ENCODE measurements at regions not wholly inside any gene's neighbourhood (a gene's known extent, or its start where the extent isn't known, plus 50 kb on each side); places are given as distances from the start of the nearest gene placed in this dataset.
A peak's percentile ranks its signal among the peaks of the same experiment; 100 is the strongest.
"Not testable (repeated sequence)": the region's sequence is repeated elsewhere in the genome, so short reads cannot be mapped to it uniquely, and the experiment has no call there.

- ATAC-seq; DNase-seq (ENCODE audit: low spot score): not testable (repeated sequence)
These were observed 335.2 kb downstream of the CACNA1B start for GRCh38 chr9:138212811-138213210.

GRCh38 chr9:138213748-138214147 is 336.2 kb downstream of the CACNA1B start:
- peak; percentile 37 for DNase-seq (ENCODE audit: low spot score)
- ATAC-seq, result peak; percentile 35

GRCh38 chr9:138214548-138214947 is 337.0 kb downstream of the CACNA1B start:
- peak; percentile 29 for DNase-seq (ENCODE audit: low spot score)
- not testable (repeated sequence) for ATAC-seq

DNA sequence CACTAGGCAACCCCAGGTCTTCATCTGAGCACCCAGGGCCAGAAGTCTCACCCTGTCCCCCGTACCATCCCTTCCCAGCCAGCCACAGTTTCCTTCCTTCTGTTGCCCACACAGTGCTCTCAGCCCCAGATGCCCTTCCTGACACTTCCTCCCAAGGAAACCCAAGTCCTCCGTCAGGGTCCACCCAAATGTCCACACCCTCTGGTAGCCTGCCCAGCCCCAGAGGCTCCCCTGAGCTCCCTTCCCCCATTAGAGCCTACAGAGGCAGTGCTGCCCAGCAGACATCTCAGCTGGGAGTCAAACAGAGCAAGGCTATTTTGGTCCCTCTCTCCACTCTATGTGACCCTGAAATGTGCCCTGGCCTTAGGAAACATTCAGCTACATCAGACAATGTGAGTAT is 338.0 kb downstream of the CACNA1B start:
- DNase-seq (ENCODE audit: low spot score), result not testable (repeated sequence)
- peak; percentile 16 for ATAC-seq

DNA sequence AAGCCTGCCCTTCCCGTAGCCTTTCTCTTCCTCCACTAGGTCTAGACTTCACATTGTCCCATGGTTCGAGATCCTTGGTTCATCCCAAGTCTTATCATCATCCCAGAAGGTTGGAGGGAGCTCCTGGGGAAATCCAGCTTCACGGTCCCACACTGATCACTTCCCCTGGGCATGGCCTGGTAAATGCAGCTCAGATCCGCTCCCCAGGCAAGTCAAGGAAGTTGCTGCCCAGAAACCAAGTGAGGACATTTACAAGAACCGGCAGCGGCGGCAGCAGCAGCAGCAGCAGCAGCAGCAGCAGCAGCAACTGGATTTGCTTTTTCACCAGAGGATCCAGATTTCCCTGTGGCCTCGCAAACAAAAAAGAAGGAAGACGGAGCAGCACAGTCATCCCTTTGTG is 339.2 kb downstream of the CACNA1B start:
- peak; percentile 35 for DNase-seq (ENCODE audit: low spot score)
- not testable (repeated sequence) for ATAC-seq

DNA sequence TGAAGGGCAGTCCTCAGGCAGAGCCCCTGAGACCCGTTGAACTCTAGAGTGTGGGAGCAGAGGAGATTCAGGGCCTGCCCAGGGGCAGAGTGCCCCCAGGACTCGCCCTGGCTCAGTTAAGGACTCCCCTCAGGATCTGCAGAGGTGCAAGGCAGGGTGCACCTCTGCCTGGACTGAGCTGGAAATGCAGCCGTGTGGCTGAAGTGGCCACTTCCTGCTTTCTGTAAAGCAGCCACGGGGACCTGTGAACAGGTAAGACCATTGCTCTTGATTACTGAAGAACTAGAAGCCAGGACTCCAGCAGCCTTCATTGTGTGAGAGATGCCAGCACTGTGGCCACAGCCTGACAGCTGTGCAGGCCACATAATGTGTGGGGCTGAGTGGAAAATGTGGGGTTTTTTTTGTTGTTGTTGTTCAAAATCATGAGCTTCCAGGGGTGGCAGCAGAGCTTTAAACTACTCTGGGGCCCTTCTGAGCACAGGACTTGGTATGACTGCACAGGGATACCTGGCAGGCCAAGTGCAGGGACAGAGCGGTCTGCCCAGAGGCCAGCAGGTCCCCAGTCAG is 339.8 kb downstream of the CACNA1B start:
- ATAC-seq (peak; percentile 22), DNase-seq (ENCODE audit: low spot score) (peak; percentile 35)

GRCh38 chr9:138219249-138219648 is 341.7 kb downstream of the CACNA1B start:
- not testable (repeated sequence) for ATAC-seq
- DNase-seq (ENCODE audit: low spot score), result peak; percentile 30

DNA sequence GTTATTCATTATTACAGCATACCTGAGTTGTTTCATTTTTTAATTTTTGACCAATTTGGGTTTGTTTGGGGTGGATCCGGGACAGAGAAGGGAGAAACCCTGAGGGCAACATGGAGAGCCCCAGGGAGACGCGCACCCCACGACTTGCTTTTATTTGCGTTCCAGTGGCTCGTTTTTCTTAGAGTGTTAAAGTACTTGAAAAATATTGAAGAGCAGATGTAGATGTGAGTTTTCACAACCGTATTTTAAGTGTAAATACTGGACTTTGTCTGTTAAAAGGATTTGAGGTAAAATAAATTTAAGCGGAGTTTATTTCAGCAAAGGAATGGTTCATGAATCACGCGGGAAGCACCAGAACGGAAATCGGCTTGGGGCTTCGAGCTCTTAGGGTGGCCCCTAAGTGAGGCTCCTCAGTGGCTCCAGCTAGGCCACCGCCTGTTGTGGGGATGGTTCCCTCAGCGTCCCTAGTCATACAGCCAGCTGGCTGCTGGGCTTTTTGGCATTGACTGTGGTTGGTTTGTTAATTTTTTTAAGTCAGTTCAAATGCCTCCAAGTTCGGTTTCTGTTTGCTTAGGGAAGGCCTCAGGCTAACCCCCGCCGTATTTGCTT is 344.0 kb downstream of the CACNA1B start:
- DNase-seq (ENCODE audit: low spot score), result not testable (repeated sequence)
- peak; percentile 14 for ATAC-seq

DNA sequence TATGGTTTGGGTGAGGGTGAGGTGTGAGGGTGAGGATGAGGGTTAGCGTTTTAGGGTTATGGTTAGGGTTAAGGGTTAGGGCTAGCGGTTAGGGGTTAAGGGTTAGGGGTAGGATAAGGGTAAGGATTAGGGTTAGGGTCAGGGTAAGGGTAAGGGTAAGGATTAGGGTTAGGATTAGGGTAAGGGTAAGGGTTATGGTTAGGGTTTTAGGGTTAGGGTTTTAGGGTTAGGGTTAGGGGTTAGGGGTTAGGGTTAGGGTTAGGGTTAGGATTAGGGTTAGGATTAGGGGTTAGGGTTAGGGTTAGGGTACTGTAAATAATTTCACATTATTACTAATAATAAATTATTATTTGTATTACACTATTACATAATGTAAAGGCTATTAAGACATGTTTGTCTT is 359.5 kb downstream of the CACNA1B start:
- not testable (repeated sequence) for DNase-seq (ENCODE audit: low spot score); ATAC-seq

DNA sequence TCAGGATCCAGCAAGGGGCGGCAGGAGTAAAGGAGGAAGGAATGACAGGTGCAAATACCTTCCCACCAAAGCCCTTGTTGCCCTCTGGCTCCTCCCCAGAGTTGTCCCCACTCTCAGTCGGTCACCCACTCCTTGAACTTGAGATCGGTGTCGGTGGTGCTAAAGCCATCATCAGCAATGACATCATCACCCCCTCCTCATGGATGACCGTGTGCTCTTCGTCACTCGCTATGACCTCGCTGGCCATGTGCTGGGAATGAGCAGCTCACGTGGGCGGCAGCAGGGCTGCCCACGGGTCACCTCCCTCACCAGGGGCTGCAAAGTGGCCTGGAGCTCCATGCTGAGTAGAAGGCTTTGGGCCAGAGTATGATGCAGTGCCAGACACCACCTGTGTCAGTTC is 405.3 kb downstream of the CACNA1B start:
- not testable (repeated sequence) for ATAC-seq; DNase-seq (ENCODE audit: low spot score)

All from left lobe of liver (tissue), 2 donors.